B cell (primary cell): ENCODE measurements at regions not wholly inside any gene's neighbourhood (a gene's known extent, or its start where the extent isn't known, plus 50 kb on each side); places are given as distances from the start of the nearest gene placed in this dataset.

ENCODE experiments used
- CTCF ChIP-seq: fragments of 200-600 bp; IDR thresholded peaks from one replicate; pipeline ENCODE4 v1.8.0; 2022; ENCODE audit warnings: antibody characterized with exemption, mild to moderate bottlenecking
- EZH2 ChIP-seq: IDR thresholded peaks from 2 replicates; pipeline ENCODE4 v1.6.1; 2012; ENCODE audit warnings: borderline replicate concordance, low read depth, mild to moderate bottlenecking, moderate library complexity, low read length; ENCODE audit not compliant: insufficient read depth, poor library complexity, severe bottlenecking

GRCh38 chr16:86391984-86392383, 118.3 kb upstream of the FOXF1 start:
- TF ChIP-seq CTCF, result no peak
- no peak for TF ChIP-seq EZH2
